Stimulated activated naive CD8-positive, alpha-beta T cell treated with anti-CD3 and anti-CD28 coated beads, Interleukin-15, Interleukin-2, amounts not matched to agents 100 U/mL and 50 U/mL, for 24 hours (primary cell): ENCODE measurements at regions not wholly inside any gene's neighbourhood (a gene's known extent, or its start where the extent isn't known, plus 50 kb on each side); places are given as distances from the start of the nearest gene placed in this dataset.

Experiments used
- ATAC-seq: fragments of 150-1000 bp; cut with Tn5 transposase; one replicate; pipeline ENCODE4 v1.10.0; 2021
- DNase-seq: peaks from one replicate; pipeline ENCODE4 v3.0.0; 2021

DNA sequence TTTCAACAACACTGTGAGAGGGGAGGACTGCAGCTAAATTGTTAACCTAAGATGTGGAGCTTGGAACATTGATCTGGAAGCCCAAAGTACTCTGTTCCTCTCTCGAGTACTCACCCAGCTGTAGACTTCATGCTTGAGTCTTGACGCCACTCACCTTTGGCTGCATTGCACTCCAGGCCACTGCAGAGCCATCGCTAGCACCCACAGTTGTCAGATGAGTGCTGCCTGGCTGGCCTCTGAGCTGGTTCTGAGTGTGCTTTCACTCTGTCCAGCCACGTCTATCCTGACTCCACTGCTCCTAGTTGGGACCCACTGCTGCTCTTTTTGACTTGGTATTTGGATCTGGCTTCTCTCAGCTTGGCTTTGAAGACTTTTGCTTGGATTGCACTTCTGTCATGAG lies 552.1 kb downstream of the DCDC2C start:
- no peak for DNase-seq
- no peak for ATAC-seq

DNA sequence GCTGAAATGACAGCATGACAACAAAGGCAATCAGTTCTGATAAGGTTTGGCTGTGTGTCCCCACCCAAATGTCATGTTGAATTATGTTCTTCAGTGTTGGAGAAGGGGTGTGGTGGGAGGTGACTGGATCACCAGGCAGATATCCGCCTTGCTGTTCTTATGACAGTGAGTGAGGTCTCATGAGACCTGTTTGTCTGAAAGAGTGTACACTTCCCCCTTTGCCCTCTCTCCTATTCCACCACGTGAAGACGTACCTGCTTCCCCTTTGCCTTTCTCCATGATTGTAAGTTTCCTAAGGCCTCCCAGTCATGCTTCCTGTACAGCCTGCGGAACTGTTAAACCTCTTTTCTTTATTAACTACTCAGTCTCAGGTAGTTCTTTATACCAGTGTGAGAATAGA lies 553.0 kb downstream of the DCDC2C start:
- ATAC-seq (no peak), DNase-seq (no peak)

DNA sequence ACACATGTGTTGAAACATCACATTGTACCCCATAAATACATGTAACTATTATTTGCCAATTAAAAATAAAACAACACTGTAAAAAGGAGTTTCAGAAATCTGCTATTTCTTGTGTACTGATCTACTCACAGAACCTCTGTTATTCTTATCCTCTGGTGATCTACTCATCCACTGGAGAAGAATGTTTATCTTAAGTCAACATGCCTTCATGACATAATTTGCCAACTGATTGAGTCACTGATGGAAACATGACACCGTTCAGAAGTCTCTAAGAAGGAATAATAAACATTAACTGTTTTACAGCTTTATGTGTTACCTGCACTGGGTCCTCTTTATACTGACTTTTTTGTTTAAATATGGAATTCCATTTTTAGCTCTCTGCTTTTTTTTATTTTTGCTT lies 555.2 kb downstream of the DCDC2C start:
- ATAC-seq (no peak), DNase-seq (no peak)

DNA sequence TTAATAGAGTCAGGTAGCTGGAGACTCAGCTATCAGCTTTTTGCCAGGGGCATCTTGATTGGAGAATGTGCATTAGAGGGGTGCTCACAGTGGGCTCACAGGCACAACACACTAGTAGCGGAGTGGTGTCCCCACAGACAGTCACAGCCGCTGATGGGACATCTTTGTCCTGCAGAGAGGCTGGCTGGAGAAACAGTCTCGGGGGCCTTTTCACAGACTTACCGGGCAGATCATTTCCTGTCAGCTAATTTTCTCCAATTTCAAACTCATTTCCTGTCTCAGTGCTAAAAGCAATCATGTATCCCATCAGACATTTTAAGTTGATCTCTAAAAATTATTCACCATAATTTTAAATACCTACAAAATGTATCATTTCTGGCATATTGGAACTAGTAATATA lies 562.6 kb downstream of the DCDC2C start:
- ATAC-seq, result no peak
- DNase-seq, result no peak

DNA sequence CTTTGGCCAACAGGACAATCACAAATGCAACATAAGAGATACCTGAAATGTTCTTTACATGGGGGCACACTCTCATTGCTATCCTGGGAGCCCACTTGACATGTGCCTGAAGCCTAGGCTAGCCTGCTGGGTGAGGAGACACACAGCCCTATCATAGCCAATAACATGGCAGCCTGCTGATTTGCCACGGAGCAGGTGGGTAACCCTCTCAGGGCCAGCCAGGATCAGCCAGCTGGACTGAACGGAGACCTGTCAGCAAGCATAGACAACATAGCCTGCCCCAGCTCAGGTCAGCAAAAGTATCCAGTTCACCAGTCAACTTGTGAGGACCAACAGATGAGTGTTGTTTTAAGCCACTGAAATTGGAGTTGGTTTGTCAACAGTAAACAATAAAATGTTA lies 566.5 kb downstream of the DCDC2C start:
- DNase-seq (no peak), ATAC-seq (no peak)

DNA sequence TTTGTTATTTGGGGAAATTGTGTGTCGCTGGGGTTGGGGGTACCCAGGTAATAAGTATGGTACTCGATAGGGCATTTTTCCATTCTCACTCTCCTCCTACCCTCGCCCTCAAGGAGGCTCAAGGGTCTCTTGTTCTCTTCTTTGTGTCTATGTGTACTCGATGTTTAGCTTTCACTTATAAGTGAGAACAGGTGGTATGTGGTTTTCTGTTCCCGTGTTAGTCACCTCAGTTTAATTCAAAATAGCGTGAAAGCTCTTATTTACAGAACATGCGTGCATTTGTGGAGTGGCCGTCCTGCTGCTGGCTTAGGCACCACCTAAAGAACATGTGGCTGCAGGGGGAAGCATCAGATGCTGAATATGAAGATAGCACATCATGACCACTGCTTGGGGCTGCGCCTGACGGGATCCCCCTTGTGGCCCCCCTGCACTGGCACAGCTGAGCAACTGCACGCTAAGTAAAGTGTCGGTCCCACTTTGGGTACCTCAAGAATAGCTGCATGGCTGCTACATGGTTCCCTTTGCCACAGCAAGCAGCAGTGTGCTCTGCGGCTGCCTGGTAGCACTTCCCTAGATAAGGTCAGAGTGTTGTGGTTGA lies 569.0 kb downstream of the DCDC2C start:
- no peak for ATAC-seq
- DNase-seq, result no peak

DNA sequence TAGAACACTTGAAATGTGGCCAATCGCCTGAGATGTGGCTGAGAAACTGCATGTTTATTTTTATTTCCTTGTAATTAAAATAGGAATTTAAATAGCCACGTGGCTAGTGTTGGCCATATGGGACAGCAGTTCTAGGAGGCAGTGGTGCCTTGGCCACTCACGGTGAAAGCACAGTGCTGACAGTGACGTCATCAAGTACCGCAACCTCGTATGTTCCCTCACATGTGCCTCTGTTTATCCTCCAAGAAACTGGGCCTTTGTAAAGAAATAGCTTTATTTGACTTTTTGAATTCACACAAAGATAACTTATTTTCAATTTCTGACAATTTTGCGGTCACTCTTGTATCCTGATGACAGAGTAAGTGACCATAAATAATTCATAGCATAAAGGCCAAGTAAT lies 575.0 kb downstream of the DCDC2C start:
- DNase-seq, result no peak

DNA sequence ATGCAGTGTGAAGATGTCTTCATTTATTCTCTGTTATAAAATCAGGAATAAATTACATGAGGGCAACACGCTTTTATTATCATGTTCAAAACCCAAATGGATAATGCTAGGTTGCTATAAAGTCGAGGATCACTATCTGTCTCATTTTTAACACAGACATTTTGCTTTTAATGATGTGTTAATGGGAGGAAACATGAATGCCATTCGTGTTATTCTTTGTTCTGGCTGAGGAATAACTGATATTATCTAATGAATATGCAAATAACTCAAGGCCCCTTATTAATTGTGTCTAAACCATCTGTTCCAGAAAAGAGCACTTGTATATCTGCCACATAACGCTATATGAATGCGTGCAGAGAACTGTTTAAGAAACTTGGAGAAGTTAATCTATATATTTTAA lies 576.1 kb downstream of the DCDC2C start:
- DNase-seq, result no peak
- ATAC-seq, result no peak

More for the DNA sequence above, 575.0 kb downstream of the DCDC2C start:
- no peak for ATAC-seq

DNA sequence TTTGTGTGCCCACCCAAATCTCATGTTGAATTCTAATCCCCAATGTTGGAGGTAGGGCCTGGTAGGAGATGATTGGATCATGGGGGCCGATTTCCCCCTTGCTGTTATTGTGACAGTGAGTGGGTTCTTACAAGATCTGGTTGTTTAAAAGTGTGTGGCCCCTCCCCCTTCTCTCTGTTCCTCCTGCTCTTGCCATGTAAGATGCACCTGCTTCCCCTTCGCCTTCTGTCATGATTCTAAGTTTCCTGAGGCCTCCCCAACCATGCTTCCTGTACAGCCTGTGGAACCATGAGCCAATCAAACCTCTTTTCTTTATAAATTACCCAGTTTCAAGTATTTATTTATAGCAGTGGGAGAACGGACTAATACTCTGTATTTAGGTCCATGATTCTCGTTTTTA lies 588.1 kb downstream of the DCDC2C start:
- DNase-seq (no peak), ATAC-seq (no peak)

DNA sequence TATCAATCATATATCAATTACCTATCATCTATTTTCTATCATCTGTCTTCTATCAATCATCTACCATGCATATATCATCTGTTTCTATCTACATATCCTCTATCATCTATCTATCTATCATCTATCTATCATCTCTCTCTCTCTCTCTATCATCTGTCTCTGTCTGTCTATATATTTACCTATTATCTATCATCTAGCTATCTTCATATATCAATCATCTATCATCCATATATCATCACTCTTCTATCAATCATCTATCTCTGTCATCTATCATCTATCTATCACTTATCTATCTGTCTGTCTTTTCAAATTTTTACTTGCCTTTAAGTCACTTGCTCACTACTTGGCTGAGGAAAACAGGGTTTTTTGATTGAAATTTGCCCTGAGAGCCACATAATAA lies 592.3 kb downstream of the DCDC2C start:
- ATAC-seq (no peak), DNase-seq (no peak)

DNA sequence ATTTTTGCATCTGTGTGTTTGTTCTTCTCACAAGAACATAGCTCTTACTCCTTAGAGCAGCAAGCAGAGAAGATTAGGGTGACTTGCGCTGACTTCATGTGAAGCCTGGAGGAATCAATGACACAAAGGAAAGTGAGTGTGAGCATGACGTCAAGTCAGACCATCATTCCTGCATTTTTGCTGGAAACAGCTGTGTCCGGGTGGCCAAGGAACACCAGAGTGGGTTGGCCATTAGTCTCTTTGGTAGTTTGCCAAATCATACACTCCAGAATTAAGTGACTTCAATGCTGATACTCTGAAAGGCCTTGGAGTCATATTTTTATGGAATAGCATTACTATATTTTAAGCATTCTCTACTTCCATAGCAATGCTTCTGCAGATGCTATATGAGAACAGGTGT lies 597.2 kb downstream of the DCDC2C start:
- no peak for DNase-seq
- ATAC-seq, result no peak

DNA sequence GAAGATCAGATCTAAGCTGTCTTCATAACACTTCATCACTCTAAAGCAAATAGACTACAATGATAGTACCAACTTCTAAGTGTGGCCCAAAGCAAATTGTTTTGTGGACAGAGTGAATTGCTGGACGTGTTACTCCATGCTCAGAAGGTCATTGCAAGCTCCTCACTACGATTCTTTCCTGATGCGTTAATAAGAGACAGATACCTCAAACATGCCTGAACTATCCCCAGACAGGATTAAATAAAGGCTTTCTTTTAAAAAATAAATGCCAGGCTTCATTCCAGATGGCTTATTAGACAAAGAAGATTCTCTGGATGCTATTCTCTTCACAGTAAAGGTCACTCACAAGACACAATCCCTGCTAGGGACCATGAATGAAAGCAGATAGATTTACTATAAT lies 621.2 kb downstream of the DCDC2C start:
- ATAC-seq, result no peak
- no peak for DNase-seq

DNA sequence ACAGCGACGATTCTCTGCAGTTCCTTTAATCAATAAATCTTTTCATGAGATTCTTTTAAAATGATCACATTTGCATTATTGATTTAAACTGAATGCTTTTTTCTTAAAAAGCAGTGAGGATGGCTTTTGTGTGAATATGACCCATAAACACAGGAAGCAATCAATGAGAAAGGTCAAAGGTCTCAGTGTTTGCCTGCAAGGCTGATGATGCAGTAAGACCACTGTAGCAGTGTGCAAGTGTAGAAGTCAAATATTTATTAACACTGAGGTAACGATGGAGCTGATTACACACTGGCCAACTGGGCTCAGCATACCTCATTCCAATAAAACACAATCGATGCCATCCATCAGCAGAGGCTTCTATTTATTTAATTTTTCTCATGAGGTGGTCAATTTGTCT lies 633.5 kb downstream of the DCDC2C start:
- DNase-seq, result no peak
- ATAC-seq, result no peak

DNA sequence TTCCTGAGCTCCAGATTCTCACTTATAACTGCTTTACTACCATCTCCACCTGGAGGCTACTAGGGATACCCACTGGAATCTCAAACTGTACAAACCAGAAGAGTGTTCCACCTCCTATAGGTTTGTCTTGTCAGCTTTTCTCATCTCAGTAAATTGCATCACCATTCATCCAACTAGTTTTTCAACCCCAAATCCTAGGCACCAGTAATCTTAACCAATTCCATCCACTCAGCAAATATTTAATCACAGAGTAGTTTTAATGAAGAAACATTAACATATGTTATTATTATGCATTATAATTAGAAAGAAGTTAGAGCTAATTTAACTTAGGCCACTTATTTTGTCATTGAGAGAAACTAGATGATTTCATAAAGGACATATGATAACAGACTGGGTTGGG lies 635.0 kb downstream of the DCDC2C start:
- DNase-seq (no peak), ATAC-seq (no peak)

DNA sequence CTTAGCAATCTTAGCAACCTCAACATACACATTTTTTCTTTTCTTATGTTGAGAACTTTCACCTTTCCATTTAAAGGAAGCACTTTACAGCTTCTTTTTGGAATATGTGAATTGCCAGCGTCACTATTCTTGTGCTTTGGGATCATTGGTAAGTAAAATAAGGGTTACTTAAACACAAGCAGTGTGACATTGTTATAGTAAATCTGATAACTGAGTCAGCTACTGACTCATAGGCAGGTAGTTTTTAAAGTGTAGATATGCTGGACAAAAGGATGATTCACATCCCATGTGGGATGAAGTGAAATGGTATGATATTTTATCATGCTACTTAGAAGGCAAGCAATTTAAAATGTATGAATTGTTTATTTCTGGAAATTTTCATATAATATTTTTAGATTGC lies 637.2 kb downstream of the DCDC2C start:
- no peak for DNase-seq
- no peak for ATAC-seq

DNA sequence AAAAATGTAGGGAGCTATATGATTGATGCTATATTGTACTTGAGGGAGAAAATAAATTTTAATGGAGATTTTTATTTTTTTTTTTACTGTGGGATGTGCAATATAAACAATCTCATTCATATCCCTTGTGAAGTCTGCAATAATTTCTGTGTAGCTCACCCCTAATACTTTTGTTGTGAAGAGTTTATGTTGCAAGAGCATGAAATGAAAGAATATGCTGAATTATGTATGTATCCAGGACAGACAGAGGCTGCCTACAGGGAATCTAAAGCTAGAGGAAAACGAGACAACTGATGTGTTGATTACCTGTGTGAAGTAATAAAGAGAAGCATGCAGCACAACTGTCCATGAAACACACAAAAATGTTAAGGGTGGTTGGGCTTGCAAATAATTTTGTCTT lies 643.3 kb downstream of the DCDC2C start:
- DNase-seq (no peak), ATAC-seq (no peak)

DNA sequence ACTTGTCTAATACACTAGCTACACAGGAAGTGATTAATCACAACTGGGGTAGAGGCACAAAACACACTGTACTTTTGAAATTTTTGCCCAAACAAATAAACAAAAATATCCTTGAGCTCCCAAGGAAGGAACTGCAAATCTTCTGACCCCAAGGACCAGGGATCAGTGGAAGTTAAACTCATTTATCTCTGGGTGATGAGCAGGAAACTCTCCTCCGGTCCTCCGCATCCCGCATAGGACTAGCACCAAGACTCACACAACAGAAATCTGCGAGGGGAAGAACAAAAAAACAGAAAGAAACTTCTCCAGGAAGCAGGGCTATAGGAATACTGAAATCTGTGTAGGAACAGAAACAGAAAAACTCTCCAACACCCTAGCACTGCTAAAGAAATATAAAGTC lies 650.3 kb downstream of the DCDC2C start:
- DNase-seq (no peak), ATAC-seq (no peak)

DNA sequence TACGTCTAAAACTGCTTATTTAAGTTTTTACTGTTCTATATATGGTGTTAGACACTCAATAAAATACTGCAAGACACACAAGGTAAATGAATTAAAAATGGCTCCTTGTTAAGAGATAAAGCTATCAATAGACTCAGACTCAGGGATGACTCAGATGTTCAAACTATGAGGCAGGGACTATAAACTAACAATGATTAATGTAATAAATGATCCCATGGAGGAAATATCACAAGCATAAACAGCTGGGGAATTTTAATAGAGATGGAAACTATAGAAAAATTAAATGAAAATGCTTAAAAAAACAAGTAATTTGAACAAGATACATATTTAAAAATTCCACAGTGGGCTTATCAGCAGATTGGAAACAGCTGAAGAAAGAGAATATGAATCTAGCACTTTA lies 650.8 kb downstream of the DCDC2C start:
- ATAC-seq (no peak), DNase-seq (no peak)

DNA sequence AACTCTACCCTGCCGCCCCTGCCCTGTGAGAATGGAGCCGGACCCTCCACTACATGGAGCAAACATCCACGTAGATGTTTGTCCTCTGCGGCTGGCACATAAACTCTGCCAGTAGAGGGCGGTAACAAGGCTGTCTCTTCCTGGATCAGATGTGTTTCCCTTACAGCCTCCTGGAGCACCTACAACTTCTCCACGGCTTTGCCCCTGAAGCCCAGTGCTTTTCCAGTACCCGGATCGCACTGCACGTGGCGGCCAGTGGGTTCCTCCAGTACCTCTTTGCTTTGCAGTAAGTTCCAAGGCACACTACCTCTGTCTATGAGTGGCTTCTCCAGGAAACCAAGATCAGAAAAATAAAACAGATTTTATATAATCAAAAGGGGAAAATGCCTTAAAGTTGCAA lies 651.3 kb downstream of the DCDC2C start:
- no peak for ATAC-seq
- peak; percentile 5 for DNase-seq

DNA sequence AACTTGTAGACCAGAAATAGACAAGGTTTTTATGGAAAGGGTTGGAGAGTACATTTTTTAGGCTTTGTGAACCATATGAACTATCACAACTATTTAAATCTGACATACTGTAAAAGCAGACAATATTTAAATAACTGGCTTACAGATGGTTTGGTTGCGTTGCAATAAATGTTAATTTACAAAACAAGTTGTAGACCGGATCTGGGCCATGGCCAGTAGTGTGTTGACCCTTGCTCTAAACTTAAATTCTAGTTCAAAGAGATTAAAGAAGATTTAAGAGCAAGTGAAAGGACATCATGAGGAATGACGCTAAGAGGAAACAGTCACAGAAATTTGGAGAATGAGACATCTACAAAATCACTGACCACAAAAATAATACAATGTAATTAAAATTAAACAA lies 652.7 kb downstream of the DCDC2C start:
- no peak for ATAC-seq
- DNase-seq, result no peak

DNA sequence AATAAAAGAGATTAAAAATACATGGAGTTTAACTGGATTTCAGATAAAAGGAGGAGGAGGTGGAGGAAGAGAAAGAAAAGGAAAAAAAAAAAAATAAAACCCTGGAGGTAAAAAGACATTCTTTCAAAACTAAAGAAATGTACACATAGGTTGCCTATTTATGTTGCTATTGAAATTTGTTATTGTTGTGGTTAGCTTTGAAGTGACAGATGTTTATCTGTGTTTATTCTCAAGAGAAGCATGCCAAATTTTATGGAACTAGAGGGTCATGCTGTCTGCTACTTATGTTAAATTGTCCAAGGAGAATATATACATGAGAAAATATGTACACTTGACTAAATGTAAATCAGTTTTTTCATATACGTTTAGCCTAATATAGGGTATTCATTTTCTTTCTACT lies 653.2 kb downstream of the DCDC2C start:
- ATAC-seq (no peak), DNase-seq (no peak)

DNA sequence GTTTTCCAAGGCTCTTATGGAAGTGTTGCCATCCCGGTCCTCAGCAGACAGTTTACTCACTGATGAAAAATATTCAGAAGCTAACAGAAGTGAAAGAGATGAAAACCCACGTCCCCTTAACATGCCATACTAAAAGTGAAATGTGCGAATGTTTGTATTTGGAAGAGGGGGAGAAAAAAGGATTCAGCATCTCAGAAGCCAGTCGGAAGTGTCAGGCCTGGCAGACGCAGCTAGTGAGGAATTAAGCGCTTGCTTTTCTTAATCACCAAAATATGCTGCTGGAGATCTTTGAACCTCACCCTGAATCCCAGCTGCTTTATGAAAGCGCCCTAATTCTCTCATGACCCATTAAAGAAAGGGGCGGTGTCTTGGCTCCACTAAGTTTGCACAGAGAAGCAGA lies 653.7 kb downstream of the DCDC2C start:
- DNase-seq (no peak), ATAC-seq (no peak)

DNA sequence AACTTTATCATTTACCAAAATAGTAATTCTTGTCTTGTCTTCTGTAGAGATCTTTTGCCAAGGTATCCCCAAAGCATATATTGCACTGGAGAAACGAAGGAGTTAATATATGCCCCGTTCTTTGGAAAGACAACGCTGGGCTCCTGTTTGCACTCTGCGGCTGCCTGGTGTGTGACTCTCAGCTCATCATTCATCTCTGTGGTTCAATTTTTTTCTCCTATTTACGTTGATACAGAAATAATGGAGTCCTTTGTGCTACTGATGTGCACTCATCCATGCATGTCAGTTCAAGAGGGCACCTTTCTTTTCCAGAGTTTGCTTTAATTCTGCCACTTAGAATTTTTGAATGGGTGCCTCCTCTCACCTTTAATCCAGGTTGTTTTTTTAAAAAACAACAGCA lies 655.5 kb downstream of the DCDC2C start:
- ATAC-seq, result no peak

DNA sequence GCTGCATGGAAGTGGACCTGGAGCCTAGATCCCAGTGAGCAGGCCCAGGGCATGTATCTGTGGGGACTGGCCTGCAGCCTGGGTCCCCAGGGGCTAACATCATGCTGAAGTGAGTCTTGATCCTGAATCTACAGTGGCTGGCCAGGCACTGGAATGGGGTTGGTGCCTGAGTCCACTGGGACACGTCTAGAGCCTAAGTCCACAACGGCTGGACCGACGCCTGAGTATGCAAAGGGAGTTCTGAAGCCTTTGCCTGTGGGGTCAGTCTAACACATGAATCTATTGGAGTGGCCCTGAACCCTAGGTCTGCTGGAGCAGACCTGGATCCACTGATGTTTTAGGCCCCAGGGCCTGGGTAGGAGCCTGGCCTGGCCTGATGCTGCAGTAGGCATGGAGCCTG lies 665.5 kb downstream of the DCDC2C start:
- ATAC-seq, result no peak
- no peak for DNase-seq

More for the DNA sequence above, 655.5 kb downstream of the DCDC2C start:
- DNase-seq, result no peak

DNA sequence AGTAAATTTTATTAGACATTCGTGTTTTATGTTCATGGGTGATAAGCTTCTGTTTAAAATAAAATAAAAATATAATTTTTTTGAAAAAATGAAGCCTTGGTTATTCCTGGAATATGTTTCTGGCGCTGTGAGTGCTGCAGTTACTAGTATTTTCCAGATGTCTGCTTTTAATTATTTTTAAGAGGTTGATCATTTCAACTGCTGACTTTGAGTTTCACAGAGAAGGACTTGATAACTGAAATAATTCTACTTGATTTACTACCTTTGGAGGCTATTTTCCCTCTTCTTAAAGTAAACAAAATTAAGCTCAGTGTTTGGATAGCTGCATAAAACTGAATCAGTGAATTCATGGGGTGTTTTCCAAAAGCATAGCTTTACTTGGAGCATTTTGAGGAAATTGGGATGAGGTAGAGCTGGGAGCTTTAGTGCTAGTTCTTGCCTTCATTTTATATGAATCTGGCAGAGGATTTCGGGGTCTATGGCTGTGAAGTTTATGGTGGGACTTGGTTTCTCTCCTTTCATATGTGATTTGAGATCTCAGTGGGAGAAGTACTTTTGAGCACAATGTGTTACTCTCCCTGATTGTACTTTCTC lies 666.5 kb downstream of the DCDC2C start:
- no peak for ATAC-seq
- no peak for DNase-seq
